Activated CD4-positive, CD25-positive, alpha-beta regulatory T cell treated with anti-CD3 and anti-CD28 coated beads, Interleukin-2, amount 50 U/mL, for 24 hours (primary cell): ENCODE measurements at regions not wholly inside any gene's neighbourhood (a gene's known extent, or its start where the extent isn't known, plus 50 kb on each side); places are given as distances from the start of the nearest gene placed in this dataset.

Source experiments
- ATAC-seq, 2 donors: fragments of 150-1000 bp; cut with Tn5 transposase; one replicate each; pipeline ENCODE4 v1.10.0; 2021; ENCODE audit warnings: mild to moderate bottlenecking in 1 of 2, moderate library complexity in 1 of 2

DNA sequence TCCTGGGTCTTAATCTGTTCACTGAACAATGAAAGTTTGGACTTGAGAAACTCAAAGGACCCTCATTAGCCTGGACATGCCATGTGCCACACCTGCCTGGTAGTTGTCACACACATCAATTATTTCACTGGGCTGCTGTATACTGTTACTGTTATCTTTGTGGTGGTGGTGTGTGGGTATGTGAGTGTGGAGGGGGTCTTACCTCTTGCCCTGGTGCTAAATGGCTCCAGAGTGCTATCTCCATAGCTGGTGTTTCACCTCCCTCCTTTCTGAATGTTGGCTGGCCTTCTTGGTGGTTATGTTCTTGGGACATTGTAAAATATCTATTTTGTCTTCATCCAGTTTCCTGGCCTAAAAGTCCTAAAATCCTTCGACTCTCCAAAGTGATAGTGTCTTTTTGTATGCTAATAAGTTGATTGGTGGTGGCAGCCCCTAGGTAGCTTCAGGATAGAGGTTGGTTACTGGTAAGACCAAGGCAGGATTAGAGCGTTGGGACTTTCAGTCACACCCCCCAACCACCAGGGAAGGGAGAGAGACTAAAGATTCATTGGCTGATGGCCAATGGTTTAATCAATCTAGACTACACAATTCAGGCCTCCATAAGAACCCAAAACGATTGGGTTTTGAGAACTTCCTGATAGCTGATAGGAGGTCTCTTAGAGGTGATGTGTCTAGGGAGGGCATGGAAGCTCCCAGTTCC lies 328.1 kb downstream of the MYCN start:
- ATAC-seq, result no peak

DNA sequence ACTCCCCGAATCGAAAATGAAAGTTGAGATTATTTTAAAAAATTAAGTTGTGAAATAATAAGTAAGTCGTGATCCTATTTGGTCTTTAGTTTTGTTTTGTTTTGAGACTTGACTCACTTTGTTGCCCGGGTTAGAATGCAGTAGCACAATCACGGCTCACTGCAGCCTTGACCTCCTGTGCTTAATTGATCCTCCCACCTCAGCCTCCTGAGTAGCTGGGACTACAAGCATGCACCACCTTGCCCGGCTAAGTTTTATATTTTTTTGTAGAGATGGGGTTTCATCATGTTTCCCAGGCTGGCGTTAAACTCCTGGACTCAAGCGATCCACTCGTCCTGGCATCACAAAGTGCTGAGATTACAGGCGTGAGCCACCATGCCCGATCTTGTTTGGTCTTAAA lies 326.2 kb downstream of the MYCN start:
- no peak for ATAC-seq

DNA sequence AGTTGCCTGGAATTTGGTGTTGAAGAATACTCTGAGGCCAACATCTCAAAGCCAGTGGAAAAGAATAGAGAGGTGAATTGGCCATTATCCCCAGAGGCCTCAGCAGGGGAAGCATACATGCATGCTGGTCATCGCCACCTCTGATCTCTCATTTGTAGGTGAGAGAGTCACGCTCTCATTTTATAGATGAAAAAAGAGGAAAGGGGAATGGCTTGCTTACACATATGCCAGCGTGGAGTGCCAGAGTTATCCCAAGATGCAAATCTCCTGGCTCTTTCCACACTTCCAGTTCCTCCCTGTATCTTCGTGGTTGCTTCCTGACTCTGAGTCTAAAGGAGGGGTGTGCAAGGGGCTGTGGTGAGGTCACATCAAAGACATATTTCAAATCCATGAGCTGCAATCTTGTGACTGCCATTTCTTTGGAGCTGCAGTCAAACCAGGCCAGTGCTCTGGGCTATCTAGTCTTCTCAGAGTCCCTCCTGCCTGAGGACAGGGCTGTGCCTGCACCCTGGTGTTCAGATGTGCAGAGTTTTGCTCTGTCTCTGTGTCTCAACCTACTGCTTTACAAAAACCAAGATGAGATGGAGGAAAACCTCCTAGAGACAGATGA lies 324.7 kb downstream of the MYCN start:
- no peak for ATAC-seq

DNA sequence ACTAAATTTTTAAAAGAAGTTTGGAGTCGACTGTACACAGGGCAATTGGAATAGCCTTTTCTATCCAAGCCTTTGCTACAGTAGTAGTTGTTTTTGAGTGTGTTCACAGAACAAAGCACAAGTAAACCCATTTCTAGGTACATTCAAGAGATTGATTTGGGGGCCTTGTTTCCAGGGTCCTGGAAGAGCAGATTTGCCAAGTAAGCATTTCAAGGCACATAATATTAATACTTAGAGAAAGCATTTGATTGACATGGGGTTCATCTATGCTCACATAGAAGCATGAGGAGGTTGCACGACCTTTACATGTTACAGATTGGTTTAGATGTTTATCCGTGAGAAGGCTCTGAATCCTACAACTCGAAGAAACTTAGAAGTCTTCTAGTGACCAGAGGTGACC lies 324.1 kb downstream of the MYCN start:
- no peak for ATAC-seq

DNA sequence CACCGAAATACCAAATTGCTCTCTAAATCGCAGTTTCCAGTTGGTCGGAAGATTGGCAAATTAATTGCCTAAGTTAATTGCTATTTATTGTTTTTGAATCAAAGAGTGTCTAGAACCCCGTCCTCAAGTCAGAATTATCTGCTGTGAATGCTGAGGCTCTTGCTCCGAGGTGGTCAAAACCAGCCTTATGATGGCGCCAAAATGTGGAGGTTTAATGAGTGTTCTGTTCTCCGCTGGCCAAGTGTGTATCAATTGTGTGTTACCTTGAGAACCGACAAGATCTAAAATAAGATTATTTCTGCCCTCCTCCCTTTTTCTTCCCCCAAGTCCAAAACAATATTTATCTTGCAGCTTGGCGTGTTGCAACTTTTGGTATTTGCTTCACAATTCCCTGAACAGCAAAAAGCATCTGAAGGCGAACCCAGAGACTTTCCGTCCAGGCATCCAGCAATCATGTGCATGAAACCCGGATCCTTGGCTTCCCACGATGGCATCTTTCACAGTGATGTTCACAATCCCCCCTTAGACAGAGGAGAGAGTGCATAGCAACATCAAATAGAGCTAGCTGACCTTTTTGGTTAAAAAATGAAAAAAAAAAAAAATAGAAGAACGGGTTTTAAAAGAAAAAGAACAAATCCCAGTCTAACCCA lies 323.0 kb downstream of the MYCN start:
- no peak for ATAC-seq

DNA sequence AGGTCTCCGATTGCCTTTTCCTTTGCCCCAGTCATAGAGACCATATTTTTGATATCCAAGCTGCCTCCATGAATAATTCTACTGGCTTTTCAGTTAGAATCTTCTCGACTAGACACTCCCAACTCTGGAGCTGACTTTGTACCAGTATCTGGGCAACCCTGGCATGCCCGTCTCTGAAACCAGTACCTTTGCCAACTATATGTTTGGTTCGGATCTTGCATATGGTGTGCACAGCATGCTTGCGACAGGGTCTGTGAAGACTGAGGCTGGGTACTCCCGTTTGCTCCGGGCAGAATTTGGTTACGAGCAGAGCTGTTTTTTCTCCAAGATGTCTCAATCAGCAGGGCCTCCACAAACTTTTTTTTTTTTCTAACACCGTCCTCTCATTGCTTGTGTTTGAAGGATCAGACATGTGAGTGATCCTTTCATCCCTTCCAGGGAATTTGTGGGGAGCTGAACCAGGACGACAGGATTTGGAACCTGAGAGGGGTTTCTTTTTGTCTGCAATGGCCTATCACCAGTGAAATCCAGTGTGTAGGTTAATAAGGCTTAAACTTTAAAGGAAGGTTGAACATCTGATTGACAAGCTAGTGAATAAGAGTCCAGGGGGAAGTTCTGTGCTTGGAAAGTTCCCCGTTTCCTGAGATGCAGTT lies 322.3 kb downstream of the MYCN start:
- no peak for ATAC-seq

DNA sequence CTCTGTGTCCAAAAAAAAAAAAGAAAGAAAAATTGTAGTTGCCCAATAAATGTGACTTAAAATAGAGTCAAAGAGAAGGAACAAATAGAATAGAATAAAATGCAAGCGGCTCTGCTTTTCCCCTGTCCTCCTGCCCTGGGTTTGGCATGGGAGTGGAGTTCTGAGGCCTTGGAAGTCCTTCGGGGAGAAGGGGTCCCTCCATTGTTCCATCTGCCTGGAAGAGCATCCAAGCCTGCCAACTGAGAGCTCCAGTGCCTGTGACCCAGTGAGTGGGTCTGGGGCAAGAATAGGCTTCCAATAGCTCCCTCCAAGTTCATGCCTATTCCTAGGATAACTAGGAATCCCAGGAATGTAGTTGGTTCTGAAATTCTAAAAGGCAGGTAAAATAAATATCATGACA lies 321.4 kb downstream of the MYCN start:
- no peak for ATAC-seq

DNA sequence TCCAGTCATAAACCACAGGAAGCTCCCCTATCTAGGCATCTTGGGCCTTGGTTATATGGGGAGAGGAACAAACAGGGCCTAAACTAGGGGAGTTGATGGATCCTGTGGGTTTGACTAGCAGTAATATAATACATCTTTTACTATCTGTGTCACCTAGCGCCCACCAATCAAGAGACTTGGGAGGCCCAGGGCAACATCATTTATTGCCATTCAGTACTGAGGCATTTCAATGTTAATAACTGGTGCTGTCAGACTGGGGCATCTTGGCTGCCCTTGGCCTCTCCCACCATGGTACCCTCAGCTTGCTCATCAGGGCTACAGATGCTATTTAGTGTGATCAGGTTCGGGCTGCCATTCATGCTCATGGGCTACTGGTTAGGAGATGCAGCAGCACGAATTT lies 320.7 kb downstream of the MYCN start:
- no peak for ATAC-seq

DNA sequence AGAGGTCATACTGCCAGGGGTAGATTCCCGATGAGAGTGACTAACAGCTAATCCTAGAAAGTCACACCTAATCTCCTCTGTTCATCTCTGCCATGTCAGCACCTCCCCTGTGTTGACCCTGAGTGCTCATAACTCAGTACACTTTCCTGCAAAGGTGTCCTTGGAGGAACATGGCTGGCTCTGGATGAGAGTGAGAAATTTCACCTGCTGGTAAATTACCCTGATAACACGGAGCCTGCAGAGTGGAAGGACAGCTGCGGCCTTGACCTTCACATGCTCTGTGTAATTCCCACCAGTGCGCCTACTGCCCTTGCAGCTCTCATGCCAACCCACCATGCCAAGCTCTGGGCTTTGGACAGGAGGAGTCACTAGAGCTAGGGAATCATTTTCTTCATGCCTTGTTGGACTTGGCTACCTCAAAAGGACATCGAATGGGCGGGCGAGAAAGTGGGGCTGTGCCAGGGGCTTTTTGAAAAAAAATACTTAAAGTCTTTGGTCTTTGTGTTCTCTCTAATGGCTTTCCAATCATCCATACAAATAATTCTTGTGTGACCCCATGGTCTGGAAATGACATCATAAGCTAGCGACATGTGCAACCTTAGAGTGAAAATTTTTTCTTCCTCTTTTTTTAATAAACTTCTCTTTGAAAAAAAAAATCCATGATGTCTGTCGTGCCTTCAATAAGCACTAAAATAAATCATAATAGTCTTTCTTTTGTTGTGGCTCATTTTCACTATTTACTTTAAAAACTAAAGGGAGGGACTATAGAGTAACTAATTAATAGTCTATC lies 319.9 kb downstream of the MYCN start:
- ATAC-seq, result no peak

DNA sequence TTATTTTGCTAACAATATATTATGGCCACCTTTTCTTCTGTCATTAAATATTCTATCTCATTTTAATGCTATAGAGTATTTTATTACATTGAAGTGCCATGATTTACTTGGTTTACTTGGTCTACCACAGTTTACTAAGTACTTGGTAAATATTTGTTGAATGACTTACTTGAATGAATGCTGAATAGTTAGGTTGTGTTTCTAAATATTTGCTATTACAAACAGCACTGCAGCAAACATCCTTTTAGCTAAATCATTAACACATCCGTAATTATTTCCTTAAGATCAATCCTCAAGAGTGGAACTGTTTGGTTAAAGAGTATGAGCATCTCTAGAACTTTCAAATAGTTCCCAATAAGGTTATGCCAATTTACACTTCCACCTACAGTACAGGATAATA lies 318.7 kb downstream of the MYCN start:
- ATAC-seq, result no peak

DNA sequence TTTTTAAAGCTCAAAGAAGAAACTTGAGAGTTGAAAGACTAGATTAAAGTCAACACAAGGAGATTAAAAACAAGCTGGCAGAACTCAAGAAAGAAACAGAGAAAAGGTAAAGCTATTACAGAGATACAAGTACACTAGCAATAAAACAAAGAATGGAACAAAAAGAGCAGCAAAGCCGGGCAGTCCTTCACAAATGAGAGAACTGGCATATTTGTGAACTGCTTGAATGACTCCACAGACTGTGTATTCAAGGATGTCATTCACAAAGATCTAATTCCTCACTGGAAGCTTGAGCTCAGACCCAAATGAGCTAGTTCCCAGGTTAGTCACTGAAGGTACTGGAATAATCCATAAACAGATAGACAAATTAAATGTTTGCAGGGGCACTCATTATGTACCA lies 318.0 kb downstream of the MYCN start:
- no peak for ATAC-seq

DNA sequence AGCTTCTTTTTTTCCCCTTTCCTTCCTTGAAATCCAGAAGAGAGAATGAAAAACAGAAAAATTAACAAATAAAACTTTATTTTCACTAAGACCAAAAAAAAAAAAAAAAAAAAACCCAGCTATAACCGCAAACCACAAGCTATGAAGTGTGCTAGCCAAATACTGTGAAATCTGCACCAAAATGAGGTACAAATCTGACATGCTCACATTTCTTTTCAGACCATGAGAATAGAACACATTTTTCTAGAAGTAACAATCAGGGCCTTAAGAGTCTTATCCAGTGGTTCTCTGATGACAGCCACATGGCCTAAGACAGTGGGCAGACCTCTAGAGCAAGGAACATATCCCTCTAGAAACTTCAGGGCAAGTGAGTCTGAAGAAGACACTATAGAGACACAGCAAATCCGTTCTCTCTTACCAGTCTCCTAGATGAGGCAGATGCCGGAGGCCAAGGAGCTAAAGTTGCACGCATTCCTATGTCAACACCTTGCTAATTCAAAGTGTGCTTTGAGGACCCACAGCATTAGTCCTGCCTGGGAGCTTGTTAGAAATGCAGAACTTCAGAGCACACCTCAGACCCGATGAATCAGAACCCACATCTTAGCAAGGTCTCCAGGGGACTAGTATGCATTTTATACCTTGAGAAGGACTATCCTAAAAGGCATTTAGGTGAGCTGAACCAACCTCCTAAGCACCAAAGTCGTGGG lies 317.1 kb downstream of the MYCN start:
- no peak for ATAC-seq

DNA sequence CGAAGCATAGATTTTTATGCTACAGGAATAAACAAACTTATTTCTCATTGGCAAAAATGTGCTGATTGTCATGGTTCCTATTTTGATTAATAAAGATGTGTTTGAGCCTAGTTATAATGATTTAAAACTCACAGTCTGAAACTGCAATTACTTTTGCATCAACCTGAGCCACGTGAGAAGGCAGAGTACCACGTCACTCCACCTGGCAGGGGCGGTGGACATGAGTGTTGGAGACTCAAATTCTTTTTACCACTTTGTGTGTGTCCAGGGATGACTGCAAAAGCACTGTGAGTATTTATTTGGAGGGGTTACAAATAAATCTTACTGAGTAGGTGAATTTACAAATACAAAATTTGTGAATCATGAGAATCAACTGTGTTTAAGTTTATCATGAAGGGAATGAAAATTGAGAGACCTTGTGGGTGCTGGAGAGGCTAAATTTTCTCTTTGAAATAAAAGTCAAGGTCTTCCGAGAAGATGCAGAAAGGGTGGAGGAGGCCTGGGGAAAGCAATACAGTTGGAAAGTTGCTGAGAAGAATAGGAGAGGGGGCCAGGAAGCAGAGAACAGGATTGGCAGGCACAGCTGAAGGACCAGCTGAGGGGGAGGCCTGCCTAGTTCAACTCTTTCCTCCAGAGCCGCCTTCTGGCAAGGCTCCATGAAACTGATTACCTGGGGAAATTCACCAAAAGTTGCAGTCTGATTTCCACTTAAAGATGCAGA lies 316.4 kb downstream of the MYCN start:
- ATAC-seq, result no peak

DNA sequence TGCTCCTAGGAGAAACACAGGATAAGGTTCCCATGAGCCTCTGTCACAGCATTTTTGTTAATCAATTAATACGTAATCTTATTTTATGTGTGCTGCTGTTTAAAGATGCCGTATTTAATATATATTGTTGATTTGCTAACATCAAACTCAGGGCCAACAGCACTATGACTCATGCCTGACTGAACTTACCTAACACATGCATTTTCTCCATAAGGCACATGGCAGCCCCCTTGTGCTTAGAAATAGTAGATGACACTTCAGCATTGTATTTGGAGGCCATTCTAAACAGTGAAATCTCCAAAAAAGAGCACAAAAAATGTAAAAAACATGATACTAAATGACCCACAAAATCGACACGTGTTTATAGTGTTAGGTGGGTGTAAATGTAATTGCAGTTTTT lies 314.8 kb downstream of the MYCN start:
- no peak for ATAC-seq

DNA sequence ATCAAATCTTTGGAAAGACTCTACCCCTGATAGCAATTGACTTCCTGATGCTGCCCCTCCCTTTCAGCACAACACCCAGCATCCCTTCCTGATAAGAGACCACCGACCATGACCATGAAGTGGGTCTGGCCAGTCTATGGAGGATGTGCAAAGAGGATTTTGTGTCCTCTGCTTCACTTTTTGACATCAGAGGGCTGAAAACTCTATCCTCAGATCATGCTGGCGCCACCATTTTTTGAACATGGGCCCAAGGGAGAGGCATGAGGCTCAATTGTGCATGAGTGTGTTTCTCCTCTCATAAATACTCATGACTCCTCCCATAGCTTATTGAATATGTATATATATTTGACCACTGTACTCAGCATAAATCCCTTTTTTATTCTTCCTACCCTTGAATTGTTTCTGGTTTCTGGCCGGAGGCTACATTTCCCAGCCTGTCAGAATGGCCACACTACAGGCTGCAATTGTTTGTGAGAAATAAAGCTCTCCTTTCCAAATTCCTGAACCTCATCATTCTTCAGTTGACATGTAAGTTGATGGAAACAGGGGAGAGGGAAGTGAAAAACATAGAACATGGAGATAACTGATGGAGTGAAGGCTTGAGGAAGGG lies 314.1 kb downstream of the MYCN start:
- ATAC-seq, result no peak

DNA sequence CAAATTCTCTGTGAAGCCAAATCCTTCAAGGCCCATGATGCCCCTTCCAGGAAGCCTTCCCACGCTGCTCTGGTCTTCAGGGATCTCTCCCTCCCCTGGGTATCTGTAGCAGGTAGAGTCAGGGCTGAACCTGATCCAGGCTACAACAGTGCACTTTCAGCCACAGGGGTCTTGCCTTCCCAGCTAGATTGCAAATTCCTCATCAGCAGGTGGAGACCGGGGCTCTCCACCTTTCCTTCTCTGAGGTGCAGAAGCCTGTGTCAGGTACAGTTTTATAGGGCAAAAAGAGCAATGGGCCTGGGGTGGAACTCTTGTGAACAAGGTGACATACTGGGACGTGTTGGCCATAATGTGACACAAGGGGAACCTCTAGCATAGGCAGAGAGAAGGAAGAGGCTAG lies 312.9 kb downstream of the MYCN start:
- no peak for ATAC-seq

DNA sequence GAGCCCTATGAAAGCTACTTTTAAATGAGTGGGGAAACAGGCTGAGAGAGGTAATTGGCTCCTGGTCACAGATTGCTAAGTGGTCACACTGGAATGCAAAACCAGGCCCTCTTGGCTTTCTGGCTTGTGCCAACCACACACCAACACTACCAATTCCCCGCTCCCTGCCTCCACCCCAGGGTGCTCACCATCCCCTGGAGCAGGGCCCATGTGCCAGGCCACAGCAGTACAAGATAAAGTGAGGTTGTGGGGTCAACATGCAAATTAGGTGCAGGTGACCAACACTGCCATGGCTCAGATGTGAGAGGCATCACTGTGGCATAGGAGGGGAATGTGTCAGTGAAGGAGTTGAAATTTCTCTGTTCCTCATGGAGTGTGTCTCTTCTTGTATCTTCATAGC lies 312.5 kb downstream of the MYCN start:
- no peak for ATAC-seq

DNA sequence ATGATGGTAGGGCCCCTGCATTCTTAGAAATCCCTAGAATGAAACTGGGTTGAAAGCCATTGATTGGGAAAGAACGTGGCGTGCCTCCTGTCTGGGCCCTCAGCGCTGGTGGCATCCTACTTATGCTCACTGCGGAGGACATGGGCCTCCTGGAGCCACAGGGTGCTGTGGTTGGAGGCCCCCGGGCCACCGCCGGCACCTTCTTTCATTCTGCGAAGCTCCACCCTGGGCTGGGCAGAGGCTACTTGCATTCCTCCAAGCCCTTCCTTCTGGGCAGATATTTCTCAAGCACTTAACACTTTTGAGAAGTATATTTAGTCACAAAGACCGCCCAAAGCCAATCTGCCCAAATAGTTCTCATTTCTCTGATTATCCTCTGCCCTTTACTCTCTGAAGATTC lies 311.9 kb downstream of the MYCN start:
- ATAC-seq, result no peak

DNA sequence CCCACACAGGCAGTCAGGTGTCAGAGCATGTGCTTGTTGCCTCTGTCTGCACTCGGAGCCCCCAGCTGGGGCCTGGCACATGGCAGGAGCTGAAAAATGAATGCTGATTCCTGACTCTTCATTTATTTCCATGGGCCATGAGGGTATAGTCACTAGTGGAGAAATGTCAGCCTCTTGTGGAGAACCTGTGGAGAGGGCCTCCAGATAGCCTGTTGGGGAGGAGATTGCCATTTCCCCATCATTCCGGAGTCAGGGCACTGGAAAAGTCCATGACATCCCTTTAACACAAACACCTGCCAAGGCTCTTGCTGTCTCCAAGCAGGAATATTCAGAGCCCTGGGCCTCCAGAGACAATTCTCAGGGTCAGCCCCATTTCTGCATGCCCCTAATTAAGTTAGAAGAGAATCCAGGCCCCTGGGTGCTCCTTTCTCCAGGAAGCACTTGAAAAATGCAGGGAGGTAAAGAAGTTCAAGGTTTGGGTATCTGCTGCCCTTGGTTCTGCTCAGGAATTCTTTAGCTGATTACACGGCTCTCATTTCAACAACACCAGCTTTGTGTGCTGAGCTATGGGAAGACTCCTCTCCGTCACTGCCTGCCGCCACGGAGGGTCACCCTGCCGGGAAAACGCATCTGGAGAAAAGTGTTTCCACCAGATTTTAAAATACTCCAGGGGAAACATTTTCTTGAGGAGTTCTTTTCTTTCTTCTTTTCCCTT lies 311.3 kb downstream of the MYCN start:
- no peak for ATAC-seq

DNA sequence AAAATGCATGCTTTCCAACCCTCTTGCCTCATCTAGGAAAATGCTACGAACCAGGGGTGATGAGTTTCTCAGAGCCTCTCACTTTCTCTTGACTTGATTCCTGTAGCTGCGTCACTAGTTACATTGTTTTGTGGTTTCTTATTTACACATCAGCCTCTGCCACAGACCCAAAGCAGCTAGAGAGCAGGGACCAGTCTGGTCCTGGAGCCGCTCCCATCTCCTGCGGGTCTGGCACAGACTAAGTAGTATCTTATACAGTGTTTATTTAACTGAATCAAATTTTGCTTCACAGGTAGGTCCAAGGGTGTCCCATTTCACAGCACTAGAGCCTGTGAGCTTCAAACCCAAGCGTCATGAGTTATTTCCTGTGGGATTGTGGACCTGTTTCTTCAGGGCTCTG lies 310.5 kb downstream of the MYCN start:
- ATAC-seq, result no peak

DNA sequence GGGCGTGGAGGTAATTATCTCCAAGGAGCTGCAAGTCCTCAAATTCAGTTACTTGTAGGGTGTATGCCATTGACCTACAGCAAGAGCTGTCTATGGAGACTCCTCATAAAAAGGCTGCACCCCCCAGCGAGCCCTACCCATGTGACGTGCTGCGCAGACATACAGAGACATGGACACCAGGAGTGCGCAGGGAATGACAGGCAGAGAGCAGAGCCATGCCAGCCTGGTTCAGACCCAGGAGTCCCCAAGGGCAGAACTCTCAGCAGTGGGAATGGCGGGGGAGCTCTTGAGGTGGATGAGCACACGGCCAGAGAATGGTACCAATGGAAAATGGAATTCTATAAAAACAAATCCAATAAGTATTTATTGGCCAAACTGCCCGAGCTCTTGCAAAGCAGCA lies 310.1 kb downstream of the MYCN start:
- ATAC-seq, result no peak
